IMR-90 (cell line): ENCODE measurements at regions not wholly inside any gene's neighbourhood (a gene's known extent, or its start where the extent isn't known, plus 50 kb on each side); places are given as distances from the start of the nearest gene placed in this dataset.

Experiments
- ATAC-seq: fragments of 200-7000 bp; cut with Tn5 transposase; 2 replicates; pipeline ENCODE4 v1.9.1; 2020; ENCODE audit warnings: low read depth, mild to moderate bottlenecking, moderate library complexity
- BruUV-seq: library from RNA; stranded (reverse); fragments of 400-500 nt; replicated peaks from 2 replicates; lab custom pipeline; 2021; lab: Mats Ljungman, UMichigan
- CTCF ChIA-PET: fragments of 300-600 bp; formaldehyde crosslinking; extraction: SDS; loops from one replicate; lab custom pipeline; 2021; ENCODE audit warnings: antibody characterized with exemption; lab: Yijun Ruan, JAX
- POLR2A ChIA-PET: fragments of 300-600 bp; sonication (Branson Sonifier 250); formaldehyde crosslinking; loops from one replicate; lab custom pipeline; 2022; ENCODE audit warnings: antibody characterized with exemption; ENCODE audit not compliant: unreplicated experiment; lab: Charles Lee
- DNase-seq: peaks from one replicate; pipeline ENCODE4 v3.0.0; 2013
- H2AFZ ChIP-seq: replicated peaks from 2 replicates; pipeline ENCODE3; 2013; ENCODE audit warnings: low read length, mild to moderate bottlenecking; ENCODE audit not compliant: poor library complexity
- H2AK5ac ChIP-seq: 2 replicates; pipeline ENCODE4 v1.6.1; 2013; ENCODE audit warnings: low read depth, low read length, inconsistent platforms
- H2AK9ac ChIP-seq: replicated peaks from 2 replicates; pipeline ENCODE3; 2013; ENCODE audit warnings: mild to moderate bottlenecking, low read depth, low read length, moderate library complexity; ENCODE audit not compliant: poor library complexity
- H2BK120ac ChIP-seq: 2 replicates; pipeline ENCODE4 v1.6.1; 2013; ENCODE audit warnings: low read depth, low read length, inconsistent platforms
- H2BK15ac ChIP-seq: 3 replicates; pipeline ENCODE4 v1.6.1; 2013; ENCODE audit warnings: low read depth, low read length, inconsistent platforms
- H2BK20ac ChIP-seq: 2 replicates; pipeline ENCODE4 v1.6.1; 2013; ENCODE audit warnings: low read depth, mild to moderate bottlenecking, inconsistent platforms, low read length, moderate library complexity
- H2BK5ac ChIP-seq: 2 replicates; pipeline ENCODE4 v1.6.1; 2013; ENCODE audit warnings: mild to moderate bottlenecking, low read depth, low read length, inconsistent platforms; ENCODE audit not compliant: poor library complexity, severe bottlenecking
- H3K14ac ChIP-seq: replicated peaks from 2 replicates; pipeline ENCODE4 v1.6.1; 2013; ENCODE audit warnings: low read depth, low read length, inconsistent platforms
- H3K18ac ChIP-seq: 2 replicates; pipeline ENCODE4 v1.6.1; 2013; ENCODE audit warnings: low read depth, low read length, control low read depth
- H3K23ac ChIP-seq: 2 replicates; pipeline ENCODE4 v1.6.1; 2013; ENCODE audit warnings: low read depth, low read length, inconsistent platforms
- H3K27ac ChIP-seq: 2 replicates; pipeline ENCODE4 v1.5.1; 2013; ENCODE audit warnings: mild to moderate bottlenecking, control low read depth, low read length; ENCODE audit not compliant: insufficient read depth
- H3K27me3 ChIP-seq: 2 replicates; pipeline ENCODE4 v1.6.1; 2013; ENCODE audit warnings: low read length; ENCODE audit not compliant: control insufficient read depth, insufficient read depth
- H3K36me3 ChIP-seq: 2 replicates; pipeline ENCODE4 v1.6.1; 2013; ENCODE audit warnings: low read length, mixed read lengths; ENCODE audit not compliant: control insufficient read depth, insufficient read depth
- H3K4ac ChIP-seq: 2 replicates; pipeline ENCODE4 v1.6.1; 2013; ENCODE audit warnings: low read depth, low read length, inconsistent platforms
- H3K4me1 ChIP-seq: 2 replicates; pipeline ENCODE4 v1.6.1; 2013; ENCODE audit warnings: low read length, mixed read lengths; ENCODE audit not compliant: control insufficient read depth, insufficient read depth
- H3K4me2 ChIP-seq: 2 replicates; pipeline ENCODE4 v1.6.1; 2013; ENCODE audit warnings: low read depth, mild to moderate bottlenecking, control low read depth, low read length, moderate library complexity
- H3K4me3 ChIP-seq: 2 replicates; pipeline ENCODE4 v1.5.1; 2013; ENCODE audit warnings: low read depth, mild to moderate bottlenecking, control low read depth, low read length, moderate library complexity; ENCODE audit not compliant: insufficient read depth
- H3K56ac ChIP-seq: 2 replicates; pipeline ENCODE4 v1.6.1; 2013; ENCODE audit warnings: low read length, inconsistent platforms; ENCODE audit not compliant: insufficient read depth; ENCODE audit errors: extremely low read depth
- H3K79me1 ChIP-seq, 2 experiments: 2 replicates each; pipeline ENCODE4 v1.6.1; 2013; ENCODE audit warnings: low read length in 2 of 2, inconsistent platforms in 1 of 2, low read depth in 1 of 2
- H3K9ac ChIP-seq: 2 replicates; pipeline ENCODE4 v1.6.1; 2013; ENCODE audit warnings: low read depth, low read length, control low read depth
- H3K9me1 ChIP-seq: 2 replicates; pipeline ENCODE4 v1.6.1; 2013; ENCODE audit warnings: low read length, inconsistent platforms; ENCODE audit not compliant: insufficient read depth
- H3K9me3 ChIP-seq: 2 replicates; pipeline ENCODE4 v1.6.1; 2013; ENCODE audit warnings: low read length; ENCODE audit not compliant: control insufficient read depth, insufficient read depth
- H4K20me1 ChIP-seq: 2 replicates; pipeline ENCODE4 v1.6.1; 2013; ENCODE audit warnings: low read length, inconsistent platforms; ENCODE audit not compliant: insufficient read depth
- H4K5ac ChIP-seq: 2 replicates; pipeline ENCODE4 v1.6.1; 2013; ENCODE audit warnings: mild to moderate bottlenecking, low read depth, low read length, control low read depth
- H4K8ac ChIP-seq, 2 experiments: 2 replicates each; pipeline ENCODE4 v1.6.1; 2013; ENCODE audit warnings: low read depth in 2 of 2, low read length in 2 of 2, control low read depth in 1 of 2, inconsistent platforms in 1 of 2
- H4K91ac ChIP-seq: 2 replicates; pipeline ENCODE4 v1.6.1; 2013; ENCODE audit warnings: low read depth, low read length, inconsistent platforms; ENCODE audit not compliant: insufficient read depth
- FOS ChIP-seq: fragments of 150-350 bp; IDR thresholded peaks from 2 replicates; pipeline ENCODE4 v1.6.1; 2016; ENCODE audit warnings: low read depth, low read length
- POLR2A ChIP-seq: IDR thresholded peaks from 2 replicates; pipeline ENCODE4 v1.6.1; 2012; ENCODE audit warnings: mild to moderate bottlenecking, low read depth, low read length
- SMC3 ChIP-seq: fragments of 150-350 bp; IDR thresholded peaks from 2 replicates; pipeline ENCODE4 v1.6.1; 2016; ENCODE audit warnings: low read depth, mild to moderate bottlenecking, antibody characterized with exemption, low read length, moderate library complexity
- WGBS, 2 experiments: methylation state at CpG; one replicate each; pipeline versions ENCODE4 v1.1.5 to v1.1.7; 2013; ENCODE audit warnings: missing lambda C conversion rate in 2 of 2; ENCODE audit not compliant: insufficient read length in 1 of 2; ENCODE audit errors: extremely low coverage in 2 of 2; 5-methylcytosine and 5-hydroxymethylcytosine counted together
- dilution Hi-C: fragments of 300-500 bp; cut with HindIII; formaldehyde crosslinking; loops from one replicate; pipeline ENCODE4 v1.14.3; 2018; ENCODE audit warnings: low sequenced_read_pairs; ENCODE audit not compliant: unreplicated experiment
- in situ Hi-C: fragments of 300-500 bp; cut with MboI; formaldehyde crosslinking; loops from 3 replicates; pipeline ENCODE4 v1.14.3; 2019; ENCODE audit warnings: low sequenced_read_pairs, inconsistent platforms, mixed read lengths
- intact Hi-C: fragments of 100-400 bp; cut with micrococcal nuclease; formaldehyde crosslinking; loops from 2 replicates; pipeline ENCODE4 v1.10.0; 2022
- TF ChIP-seq, protein P1 (sequence below): fragments of 150-350 bp; IDR thresholded peaks from 2 replicates; pipeline ENCODE4 v1.6.1; 2017; ENCODE audit warnings: mild to moderate bottlenecking, antibody characterized with exemption, low read length, low read depth
- TF ChIP-seq, protein P2 (sequence below): conservative IDR thresholded peaks from 2 replicates; pipeline ENCODE4 v1.5.1; 2012; ENCODE audit warnings: mild to moderate bottlenecking, low read depth, low read length, improper control_type of control experiment

DNA sequence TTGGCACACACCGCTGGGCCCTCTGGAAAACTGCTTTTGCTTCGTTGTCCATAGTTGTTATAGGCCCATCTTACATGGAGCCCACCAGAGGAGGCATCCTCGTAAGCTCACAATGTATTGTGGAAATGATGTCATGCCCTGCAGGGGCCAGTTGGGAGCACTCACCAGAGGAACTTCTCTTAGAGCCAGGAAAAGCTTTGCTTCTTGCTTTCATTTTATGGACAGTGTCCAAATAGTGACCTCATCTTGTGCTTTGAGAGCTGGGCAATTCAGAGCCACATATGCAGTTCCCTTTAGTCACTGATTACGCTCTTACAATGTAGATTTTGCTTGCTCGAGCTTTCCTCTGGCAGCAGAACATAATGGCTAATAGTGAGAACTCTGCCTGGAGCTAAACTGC is 275.6 kb downstream of the AACS start:
- no peak overlapping the region for H3K4me2 ChIP-seq
- H2AFZ ChIP-seq: no peak overlapping the region
- no peak overlapping the region for H2AK9ac ChIP-seq
- DNase-seq: peak; percentile 52
- ChIA-PET POLR2A (no interaction called here), CTCF (no interaction called here)
- TF ChIP-seq FOS (no peak), POLR2A (no peak), SMC3 (no peak)
- TF ChIP-seq, protein P1, sequence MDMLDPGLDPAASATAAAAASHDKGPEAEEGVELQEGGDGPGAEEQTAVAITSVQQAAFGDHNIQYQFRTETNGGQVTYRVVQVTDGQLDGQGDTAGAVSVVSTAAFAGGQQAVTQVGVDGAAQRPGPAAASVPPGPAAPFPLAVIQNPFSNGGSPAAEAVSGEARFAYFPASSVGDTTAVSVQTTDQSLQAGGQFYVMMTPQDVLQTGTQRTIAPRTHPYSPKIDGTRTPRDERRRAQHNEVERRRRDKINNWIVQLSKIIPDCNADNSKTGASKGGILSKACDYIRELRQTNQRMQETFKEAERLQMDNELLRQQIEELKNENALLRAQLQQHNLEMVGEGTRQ: no peak
- TF ChIP-seq, protein P2, sequence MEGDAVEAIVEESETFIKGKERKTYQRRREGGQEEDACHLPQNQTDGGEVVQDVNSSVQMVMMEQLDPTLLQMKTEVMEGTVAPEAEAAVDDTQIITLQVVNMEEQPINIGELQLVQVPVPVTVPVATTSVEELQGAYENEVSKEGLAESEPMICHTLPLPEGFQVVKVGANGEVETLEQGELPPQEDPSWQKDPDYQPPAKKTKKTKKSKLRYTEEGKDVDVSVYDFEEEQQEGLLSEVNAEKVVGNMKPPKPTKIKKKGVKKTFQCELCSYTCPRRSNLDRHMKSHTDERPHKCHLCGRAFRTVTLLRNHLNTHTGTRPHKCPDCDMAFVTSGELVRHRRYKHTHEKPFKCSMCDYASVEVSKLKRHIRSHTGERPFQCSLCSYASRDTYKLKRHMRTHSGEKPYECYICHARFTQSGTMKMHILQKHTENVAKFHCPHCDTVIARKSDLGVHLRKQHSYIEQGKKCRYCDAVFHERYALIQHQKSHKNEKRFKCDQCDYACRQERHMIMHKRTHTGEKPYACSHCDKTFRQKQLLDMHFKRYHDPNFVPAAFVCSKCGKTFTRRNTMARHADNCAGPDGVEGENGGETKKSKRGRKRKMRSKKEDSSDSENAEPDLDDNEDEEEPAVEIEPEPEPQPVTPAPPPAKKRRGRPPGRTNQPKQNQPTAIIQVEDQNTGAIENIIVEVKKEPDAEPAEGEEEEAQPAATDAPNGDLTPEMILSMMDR: no peak
- H3K9ac ChIP-seq: no peak overlapping the region
- no peaks in the 10 kb centered on the region for H3K9me1 ChIP-seq
- H3K9me3 ChIP-seq: peaks cover 19% of the 10 kb centered on the region
- no peak overlapping the region for H4K5ac ChIP-seq
- H3K79me1 ChIP-seq: no peaks in the 10 kb centered on the region
- no peak overlapping the region for H3K23ac ChIP-seq
- no peak overlapping the region for H3K4me3 ChIP-seq
- H4K20me1 ChIP-seq: no peaks in the 10 kb centered on the region
- in situ Hi-C loops: no loop called here
- no TSS peak for BruUV-seq
- no peak overlapping the region for H2BK5ac ChIP-seq
- ATAC-seq: no peak
- H3K27me3 ChIP-seq: no peaks in the 10 kb centered on the region
- intact Hi-C loops: no loop called here
- H4K91ac ChIP-seq: no peak overlapping the region
- H4K8ac ChIP-seq: no peak overlapping the region
- H2AK5ac ChIP-seq: no peak overlapping the region
- dilution Hi-C loops: no loop called here
- H3K14ac ChIP-seq: no peak overlapping the region
- H3K4ac ChIP-seq: no peak overlapping the region
- no peaks in the 10 kb centered on the region for H3K4me1 ChIP-seq
- no peak overlapping the region for H2BK120ac ChIP-seq
- H2BK20ac ChIP-seq: no peak overlapping the region
- no peak overlapping the region for H3K18ac ChIP-seq
- H3K27ac ChIP-seq: no peak overlapping the region
- no peak overlapping the region for H2BK15ac ChIP-seq
- H3K36me3 ChIP-seq: no peaks in the 10 kb centered on the region
- H3K56ac ChIP-seq: no peak overlapping the region
- no CpG with 5 or more reads among the region's 5 CpGs for WGBS, 2 experiments
